ENCODE measurements at regions not wholly inside any gene's neighbourhood (a gene's known extent, or its start where the extent isn't known, plus 50 kb on each side); places are given as distances from the start of the nearest gene placed in this dataset.

DNA sequence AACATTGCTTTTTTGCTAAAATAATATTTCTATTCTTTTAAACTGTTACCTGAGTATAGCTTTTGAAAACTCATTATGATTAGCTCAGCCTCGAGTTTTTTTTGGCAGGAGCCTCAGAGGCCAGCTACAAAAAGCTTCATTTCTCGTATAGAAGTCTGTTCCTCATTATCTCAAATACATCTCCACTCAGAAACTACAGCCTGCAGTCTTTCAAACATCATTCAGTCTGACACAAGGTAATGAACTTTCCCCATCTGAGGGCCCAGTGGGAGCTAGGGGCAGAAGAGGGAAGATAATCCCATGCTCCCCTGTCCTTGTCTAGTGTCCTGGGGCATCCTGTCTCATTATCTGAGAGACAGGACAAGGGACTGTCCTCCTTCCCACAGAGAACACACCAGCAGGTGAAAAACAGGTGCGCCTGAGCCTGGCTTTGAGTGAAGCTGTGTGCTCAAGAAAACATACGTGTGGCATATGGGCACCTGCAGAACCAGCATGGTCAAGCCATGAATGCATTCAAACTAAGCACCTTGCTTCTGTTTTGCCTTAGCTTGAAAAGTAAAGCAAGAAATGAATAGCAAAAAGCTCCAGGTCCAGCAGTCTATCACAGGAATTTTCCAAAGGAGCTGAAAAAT, 247.5 kb downstream of the MREG start:
- DNase-seq, result no peak

- no peak for DNase-seq
Observed at GRCh38 chr2:215764441-215765048, 248.8 kb downstream of the MREG start.

DNA sequence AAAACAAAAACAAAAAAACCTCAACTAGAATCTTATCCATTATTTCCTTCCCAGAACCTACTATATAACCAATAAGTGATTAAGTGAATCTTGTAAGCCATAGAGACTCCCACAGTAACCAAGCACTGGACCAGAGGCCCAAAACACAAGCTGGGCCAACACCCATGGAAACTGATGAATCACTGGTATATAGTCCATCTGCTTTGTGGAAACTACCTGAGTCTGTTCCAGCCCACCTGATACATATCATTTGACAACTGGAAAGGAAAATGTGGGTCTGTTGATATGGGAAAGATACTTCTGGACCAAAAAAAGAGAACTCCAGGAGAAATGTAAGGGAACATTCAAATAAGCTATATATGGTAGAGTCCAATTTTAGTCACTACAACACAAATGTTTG, 252.8 kb downstream of the MREG start:
- no peak for DNase-seq

GRCh38 chr2:215760091-215760490, 253.3 kb downstream of the MREG start:
- DNase-seq, result no peak

DNA sequence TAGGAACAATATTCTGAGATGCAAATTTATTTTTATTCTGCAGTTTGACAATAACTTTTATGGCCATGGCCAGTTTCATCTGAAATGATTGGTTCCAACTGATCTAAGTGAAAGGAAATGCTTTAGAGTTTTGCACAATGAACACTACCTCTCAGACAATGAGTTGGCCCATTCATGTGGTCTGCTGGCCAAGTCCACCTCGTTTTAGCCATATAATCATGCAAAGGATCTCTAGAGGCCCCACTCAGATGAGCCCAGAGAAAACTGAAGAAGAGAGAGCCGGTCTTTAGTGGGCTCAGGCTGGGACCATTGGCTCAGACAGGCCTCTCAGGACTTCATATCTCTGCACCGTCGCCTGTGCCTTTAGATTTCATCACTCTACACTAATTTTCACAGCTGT, 254.7 kb downstream of the MREG start:
- DNase-seq, result no peak

GRCh38 chr2:215756346-215756730, 257.0 kb downstream of the MREG start:
- DNase-seq, result no peak

DNA sequence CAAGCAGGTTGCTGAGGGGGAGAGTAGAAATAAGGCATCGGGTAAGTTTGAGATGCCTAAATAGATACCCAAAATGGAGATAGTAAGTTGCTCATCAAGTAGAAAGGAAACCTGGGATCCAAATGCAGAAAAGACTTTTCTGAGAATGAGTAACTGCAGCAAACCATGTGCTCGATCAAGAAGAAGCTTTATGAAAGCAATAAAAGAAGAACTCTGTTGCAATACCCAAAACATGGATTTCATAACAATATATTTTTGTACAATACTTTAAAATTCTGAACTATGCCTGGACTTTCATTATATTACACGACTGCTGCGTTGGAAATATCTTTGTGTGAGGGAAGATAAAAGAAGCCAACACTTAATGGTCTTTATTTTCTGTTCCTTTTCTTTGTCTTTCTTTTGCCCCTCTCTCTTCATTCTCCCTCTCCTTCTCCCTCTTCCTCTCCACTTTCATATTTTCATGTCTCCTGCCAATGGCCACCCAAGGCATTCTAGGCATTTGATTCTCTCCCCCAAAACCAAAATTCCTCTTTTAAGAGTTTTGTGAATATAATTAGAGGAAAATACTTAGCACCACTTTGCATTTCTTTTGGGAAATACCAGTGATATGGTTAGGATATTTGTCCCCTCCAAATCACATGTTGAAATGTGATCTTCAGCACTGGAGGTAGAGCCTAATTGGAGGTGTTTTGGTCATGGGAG, 257.6 kb downstream of the MREG start:
- DNase-seq, result no peak

- DNase-seq, result no peak
Observed at GRCh38 chr2:215754546-215754945, 258.8 kb downstream of the MREG start.

- no peak for DNase-seq
Observed at GRCh38 chr2:215753808-215754207, 259.5 kb downstream of the MREG start.

DNA sequence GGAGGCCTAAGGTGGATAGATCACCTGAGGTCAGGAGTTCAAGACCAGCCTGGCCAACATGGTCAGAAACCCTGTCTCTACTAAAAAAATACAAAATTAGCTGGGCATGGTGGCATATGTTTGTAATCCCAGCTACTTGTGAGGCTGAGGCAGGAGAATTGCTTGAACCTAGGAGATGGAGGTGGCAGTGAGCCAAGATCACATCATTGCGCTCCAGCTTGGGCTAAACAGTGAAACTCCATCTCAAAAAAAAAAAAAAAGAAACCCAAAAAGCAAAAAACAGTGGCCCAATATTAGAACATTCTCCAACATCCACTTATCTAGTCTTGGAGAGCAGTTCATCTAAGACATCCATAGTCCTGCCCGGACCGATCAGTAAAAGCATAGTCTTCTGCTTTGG, 260.4 kb downstream of the MREG start:
- DNase-seq, result no peak

- DNase-seq, result no peak
Observed at GRCh38 chr2:215752436-215752835, 260.9 kb downstream of the MREG start.

DNA sequence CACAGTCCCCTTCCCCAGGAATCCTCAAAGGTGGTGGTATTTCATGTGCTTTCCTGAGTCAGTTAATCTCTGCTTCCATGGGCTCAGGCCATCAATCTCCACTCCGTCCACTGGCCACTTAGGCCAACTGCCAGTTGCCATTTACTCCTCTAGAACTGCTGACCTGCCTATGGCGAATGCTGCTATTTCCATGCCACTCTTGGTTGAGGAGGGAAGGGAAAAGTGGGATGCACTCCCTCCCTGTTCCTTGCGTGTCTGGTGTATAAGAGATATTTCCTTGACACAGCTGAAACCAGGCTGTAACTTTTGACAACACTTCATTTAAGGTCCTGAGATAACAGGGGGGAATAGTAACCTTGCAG, 261.5 kb downstream of the MREG start:
- DNase-seq, result no peak

GRCh38 chr2:215751200-215751910, 262.0 kb downstream of the MREG start:
- no peak for DNase-seq

DNA sequence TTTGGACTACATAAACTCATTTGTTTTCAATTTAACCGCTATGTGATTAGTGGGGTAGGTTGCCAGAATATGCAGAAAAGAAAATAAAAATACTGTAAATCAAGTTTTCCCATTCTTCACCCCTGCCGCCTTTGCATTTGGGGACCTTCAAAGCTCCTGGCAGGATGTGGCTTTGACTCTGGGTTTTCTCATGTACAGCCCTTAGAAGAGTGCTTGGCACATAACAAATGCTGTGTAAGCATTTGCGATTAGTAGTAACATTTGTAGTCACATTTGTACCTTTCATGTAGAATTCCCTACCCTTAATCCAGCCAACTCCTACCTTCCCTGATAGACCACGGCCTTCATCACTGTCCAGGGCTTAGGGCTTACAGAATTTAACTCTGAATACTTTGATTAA, 262.6 kb downstream of the MREG start:
- no peak for DNase-seq

DNA sequence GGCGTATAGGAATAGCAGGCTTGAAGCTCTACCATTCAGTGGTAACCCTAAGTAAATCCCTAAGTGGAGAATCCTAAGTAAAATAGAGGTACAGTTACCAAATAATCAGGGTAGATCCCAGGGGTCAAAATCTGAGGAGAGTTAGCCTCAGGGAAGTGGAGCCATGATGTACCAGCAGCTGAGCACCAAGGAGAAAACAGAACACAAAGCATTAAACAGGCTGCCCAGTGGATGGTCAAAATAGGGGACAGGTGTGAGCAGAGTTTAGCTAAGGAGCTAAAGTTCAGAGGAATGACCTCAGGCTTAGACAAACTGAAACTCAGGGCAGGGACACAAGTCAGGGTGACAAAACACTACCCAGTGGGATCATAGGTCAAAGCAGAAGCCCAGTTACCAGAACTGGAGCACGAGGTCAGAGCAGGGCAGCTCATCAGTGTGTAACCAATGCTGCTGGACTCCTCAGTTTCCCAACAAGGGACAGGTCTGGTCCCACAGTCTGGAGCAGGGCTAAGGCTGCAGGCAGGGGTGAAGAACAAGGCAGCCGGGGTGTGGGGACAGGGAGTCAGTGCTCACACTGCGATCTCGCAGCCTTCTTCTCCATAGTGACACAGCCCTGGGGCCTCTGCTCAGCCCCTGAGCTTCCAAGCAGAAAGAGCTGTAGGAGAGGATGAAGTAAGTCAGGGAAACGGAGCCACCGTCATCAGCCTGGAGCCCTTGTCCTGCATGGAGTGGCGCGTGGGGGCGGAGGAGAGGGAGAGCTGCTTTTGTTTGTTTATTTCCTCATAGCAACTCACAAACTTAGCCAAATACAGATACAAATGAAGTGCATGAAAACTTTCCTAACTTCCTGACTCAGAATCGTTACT, 264.0 kb downstream of the MREG start:
- no peak for DNase-seq

GRCh38 chr2:215748446-215748845, 264.9 kb downstream of the MREG start:
- DNase-seq, result no peak

- no peak for DNase-seq
Observed at GRCh38 chr2:215746887-215747615, 266.3 kb downstream of the MREG start.

GRCh38 chr2:215746226-215746886, 267.0 kb downstream of the MREG start:
- no peak for DNase-seq

GRCh38 chr2:215745331-215745730, 268.0 kb downstream of the MREG start:
- no peak for DNase-seq

GRCh38 chr2:215744514-215744913, 268.8 kb downstream of the MREG start:
- no peak for DNase-seq

GRCh38 chr2:215743066-215743465, 270.3 kb downstream of the MREG start:
- DNase-seq, result no peak

DNA sequence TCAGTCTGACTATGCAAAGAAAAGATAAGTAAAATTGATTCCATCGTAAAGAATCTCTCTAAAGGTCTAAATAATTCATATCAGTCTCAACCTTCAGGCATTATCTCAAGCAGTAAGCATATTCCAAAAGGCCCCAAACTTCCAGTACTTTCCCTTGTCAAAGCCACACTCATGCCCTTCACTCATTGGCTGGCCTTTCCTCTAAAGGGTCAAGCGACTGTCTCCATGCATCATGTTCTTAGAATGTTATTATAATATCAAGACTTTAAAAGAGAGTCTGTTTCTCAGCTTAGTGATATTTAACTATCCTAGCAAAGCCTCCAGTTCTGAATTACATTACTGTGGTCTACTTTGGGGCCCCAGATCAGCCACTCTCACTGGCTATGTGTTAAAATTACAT, 271.3 kb downstream of the MREG start:
- no peak for DNase-seq
